Mucosa of descending colon (tissue), 3 donors: ENCODE measurements at regions not wholly inside any gene's neighbourhood (a gene's known extent, or its start where the extent isn't known, plus 50 kb on each side); places are given as distances from the start of the nearest gene placed in this dataset.
"Not testable (repeated sequence)": the region's sequence is repeated elsewhere in the genome, so short reads cannot be mapped to it uniquely, and the experiment has no call there.

ENCODE experiments used
- ATAC-seq: fragments of 200-7000 bp; cut with Tn5 transposase; one replicate; pipeline ENCODE4 v1.9.1; 2020; ENCODE audit warnings: mild to moderate bottlenecking, moderate library complexity
- DNase-seq, 3 donors: peaks; one replicate each; pipeline ENCODE4 v3.0.0-alpha.2; 2020
- H3K36me3 ChIP-seq: fragments of 200-600 bp; one replicate; pipeline ENCODE4 v1.8.0; 2021; ENCODE audit warnings: low read depth, mild to moderate bottlenecking
- H3K4me1 ChIP-seq: fragments of 200-600 bp; one replicate; pipeline ENCODE4 v1.8.0; 2021; ENCODE audit warnings: low read depth, mild to moderate bottlenecking
- H3K4me3 ChIP-seq: fragments of 200-600 bp; one replicate; pipeline ENCODE4 v1.8.0; 2021; ENCODE audit warnings: mild to moderate bottlenecking
- H3K9me3 ChIP-seq: fragments of 200-600 bp; one replicate; pipeline ENCODE4 v1.8.0; 2021; ENCODE audit warnings: mild to moderate bottlenecking
- intact Hi-C, 2 donors: fragments of 100-400 bp; cut with DNase I in 1 of 2; cut with micrococcal nuclease in 1 of 2; formaldehyde crosslinking; loops; one replicate each; pipeline versions ENCODE4 v1.11.0 to v1.11.1; 2022; cut with DNase I, micrococcal nuclease
- TF ChIP-seq, protein P1 (sequence below): fragments of 200-600 bp; IDR thresholded peaks from one replicate; pipeline ENCODE4 v1.8.0; 2022; ENCODE audit warnings: antibody characterized with exemption, mild to moderate bottlenecking
- donor health status: DM: no; HTN: no; CAD: no; lungs with moderate emphysema.
- donor health status: DM: no; HTN: no; CAD: no.
- donor health status: DM: no; HTN: yes; CAD: no.

DNA sequence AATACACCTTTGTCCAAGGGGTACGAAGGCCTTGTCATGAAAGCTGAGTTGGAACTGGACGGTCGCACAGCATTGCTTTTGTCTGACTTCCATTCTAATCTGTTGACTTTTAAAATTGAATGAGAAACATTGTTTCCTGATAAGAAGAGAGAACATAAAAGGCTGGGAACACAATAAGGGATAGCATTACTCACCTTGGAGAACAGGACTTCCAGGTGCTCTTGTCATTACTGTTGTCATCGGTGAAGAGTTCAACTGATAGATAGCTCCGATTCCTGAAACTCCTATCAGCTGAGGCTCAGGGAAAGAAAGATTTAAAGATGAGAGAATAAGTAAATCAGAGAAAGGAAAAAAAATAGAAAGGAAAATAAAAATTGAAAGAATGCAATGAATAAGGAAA is 351.1 kb downstream of the KCNJ2 start:
- Histone ChIP-seq H3K4me1 (no peaks in the 10 kb centered on the region), H3K4me3 (no peak overlapping the region), H3K36me3 (no peaks in the 10 kb centered on the region), H3K9me3 (no peaks in the 10 kb centered on the region)
- DNase-seq (no peak), ATAC-seq (peak; percentile 67)
- intact Hi-C loops: no loop called here
- TF ChIP-seq, protein P1, sequence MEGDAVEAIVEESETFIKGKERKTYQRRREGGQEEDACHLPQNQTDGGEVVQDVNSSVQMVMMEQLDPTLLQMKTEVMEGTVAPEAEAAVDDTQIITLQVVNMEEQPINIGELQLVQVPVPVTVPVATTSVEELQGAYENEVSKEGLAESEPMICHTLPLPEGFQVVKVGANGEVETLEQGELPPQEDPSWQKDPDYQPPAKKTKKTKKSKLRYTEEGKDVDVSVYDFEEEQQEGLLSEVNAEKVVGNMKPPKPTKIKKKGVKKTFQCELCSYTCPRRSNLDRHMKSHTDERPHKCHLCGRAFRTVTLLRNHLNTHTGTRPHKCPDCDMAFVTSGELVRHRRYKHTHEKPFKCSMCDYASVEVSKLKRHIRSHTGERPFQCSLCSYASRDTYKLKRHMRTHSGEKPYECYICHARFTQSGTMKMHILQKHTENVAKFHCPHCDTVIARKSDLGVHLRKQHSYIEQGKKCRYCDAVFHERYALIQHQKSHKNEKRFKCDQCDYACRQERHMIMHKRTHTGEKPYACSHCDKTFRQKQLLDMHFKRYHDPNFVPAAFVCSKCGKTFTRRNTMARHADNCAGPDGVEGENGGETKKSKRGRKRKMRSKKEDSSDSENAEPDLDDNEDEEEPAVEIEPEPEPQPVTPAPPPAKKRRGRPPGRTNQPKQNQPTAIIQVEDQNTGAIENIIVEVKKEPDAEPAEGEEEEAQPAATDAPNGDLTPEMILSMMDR: no peak

DNA sequence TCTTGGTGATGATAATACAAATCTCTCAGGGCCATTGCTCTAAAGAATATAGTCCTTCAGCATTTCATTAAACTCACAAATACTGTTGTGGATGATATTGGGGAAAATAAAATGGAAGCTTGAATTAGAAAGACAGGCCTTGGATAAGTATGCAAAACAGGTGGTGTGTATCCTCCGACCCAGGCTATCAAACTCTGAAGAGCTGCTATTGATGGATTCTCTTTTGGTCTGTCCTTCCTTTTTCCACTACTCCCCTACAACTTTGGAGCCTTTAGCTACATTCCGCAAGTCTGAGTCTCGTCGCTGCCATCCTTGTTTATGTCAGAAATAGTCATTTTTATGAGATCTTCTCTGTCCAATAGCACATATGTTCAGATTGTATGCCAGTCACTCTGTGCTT is 351.6 kb downstream of the KCNJ2 start:
- no peaks in the 10 kb centered on the region for H3K36me3 ChIP-seq
- TF ChIP-seq, protein P1: no peak
- H3K9me3 ChIP-seq: no peaks in the 10 kb centered on the region
- H3K4me3 ChIP-seq: no peak overlapping the region
- DNase-seq: no peak
- ATAC-seq: no peak
- H3K4me1 ChIP-seq: no peaks in the 10 kb centered on the region
- intact Hi-C loops: no loop called here

DNA sequence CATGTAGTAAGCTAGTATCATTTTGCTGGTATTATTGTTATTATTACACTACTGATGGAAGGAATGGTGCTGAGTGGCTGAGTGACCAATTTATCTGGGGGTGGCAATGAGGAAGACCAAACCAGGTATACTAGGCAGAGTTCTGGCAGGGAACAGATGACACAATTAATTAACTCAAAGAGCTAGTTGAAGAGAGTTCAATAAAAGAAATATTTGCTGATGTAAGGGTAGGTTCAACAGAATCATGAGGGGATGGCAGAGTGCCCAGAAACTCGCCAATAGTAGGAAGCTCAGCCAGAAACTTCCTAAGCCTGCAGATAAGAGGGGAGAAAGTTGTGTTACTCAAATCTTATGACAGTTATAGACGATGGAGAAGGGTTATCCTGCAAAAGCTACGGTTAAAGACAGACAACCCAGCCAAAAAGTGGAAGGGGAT is 352.5 kb downstream of the KCNJ2 start:
- no peaks in the 10 kb centered on the region for H3K9me3 ChIP-seq
- no peaks in the 10 kb centered on the region for H3K4me1 ChIP-seq
- intact Hi-C loops: no loop called here
- DNase-seq (peak in 1 of 3 donors; percentile 59), ATAC-seq (no peak)
- TF ChIP-seq, protein P1: no peak
- H3K36me3 ChIP-seq: no peaks in the 10 kb centered on the region
- no peak overlapping the region for H3K4me3 ChIP-seq

DNA sequence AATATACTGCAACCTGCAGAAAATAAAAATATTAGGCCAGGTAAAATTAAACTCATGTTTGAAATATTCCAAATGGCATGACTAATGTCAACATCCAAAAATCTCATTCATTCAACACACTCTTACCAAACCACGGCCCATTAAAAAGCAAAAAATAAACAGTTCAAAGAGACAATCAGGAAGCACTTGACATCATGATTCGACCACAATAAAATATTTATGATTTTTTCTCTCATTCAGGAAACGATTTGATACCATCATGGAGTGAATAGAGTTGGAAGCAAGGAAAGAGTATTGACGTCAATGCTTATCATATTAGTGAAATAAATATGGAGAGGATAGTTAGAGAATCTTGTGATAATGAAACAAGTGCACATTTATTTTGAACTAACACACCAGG is 354.1 kb downstream of the KCNJ2 start:
- no peak overlapping the region for H3K4me3 ChIP-seq

DNA sequence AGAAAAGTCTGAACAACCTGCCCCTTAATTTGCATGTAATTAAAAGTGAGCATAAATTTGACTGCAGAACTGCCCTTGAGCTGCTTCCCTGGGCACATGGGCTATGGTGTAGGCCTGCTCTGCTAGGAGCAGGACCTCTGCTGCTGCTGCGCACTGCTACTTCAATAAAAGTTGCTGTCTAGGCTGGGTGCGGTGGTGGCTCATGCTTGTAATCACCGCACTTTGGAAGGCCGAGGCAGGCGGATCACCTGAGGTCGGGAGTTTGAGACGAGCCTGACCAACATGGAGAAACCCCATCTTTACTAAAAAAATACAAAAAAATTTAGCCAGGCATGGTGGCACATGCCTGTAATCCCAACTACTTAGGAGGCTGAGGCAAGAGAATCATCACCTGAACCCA is 355.7 kb downstream of the KCNJ2 start:
- H3K36me3 ChIP-seq, DNase-seq, intact Hi-C loops: not testable (repeated sequence)

More for the DNA sequence above, 354.1 kb downstream of the KCNJ2 start:
- no peaks in the 10 kb centered on the region for H3K36me3 ChIP-seq
- intact Hi-C loops: no loop called here
- TF ChIP-seq, protein P1: no peak
- H3K4me1 ChIP-seq: no peaks in the 10 kb centered on the region
- DNase-seq (no peak), ATAC-seq (no peak)
- no peaks in the 10 kb centered on the region for H3K9me3 ChIP-seq

DNA sequence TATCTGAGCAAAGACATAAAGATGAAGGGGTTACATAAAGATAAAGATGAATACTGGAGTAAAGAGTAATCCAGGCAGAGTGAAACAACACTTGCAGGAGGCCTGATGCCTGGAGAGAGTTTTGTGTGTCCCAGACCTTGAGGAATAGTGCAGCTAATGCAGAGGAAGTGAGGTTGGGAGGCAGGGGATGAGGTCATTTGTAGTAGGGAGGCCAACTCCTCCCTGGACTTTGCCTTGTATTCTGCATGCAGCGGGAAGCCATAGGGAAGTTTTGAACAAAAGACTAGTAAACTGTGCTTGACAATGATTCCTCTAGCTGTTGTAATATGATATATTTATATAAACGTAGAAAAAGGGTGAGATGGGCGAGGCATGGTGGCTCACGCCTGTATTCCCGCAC is 356.6 kb downstream of the KCNJ2 start:
- no peaks in the 10 kb centered on the region for H3K4me1 ChIP-seq
- intact Hi-C loops: no loop called here
- H3K36me3 ChIP-seq: no peaks in the 10 kb centered on the region
- no peaks in the 10 kb centered on the region for H3K9me3 ChIP-seq
- peak in 2 of 3 donors; percentile 41 to 50 for DNase-seq
- H3K4me3 ChIP-seq: no peak overlapping the region
- TF ChIP-seq, protein P1: no peak
- ATAC-seq: peak; percentile 98

More for the DNA sequence above, 355.7 kb downstream of the KCNJ2 start:
- H3K4me1 ChIP-seq, ATAC-seq, H3K4me3 ChIP-seq, H3K9me3 ChIP-seq: not testable (repeated sequence)
